NCI-H82 (cell line): ENCODE measurements at regions not wholly inside any gene's neighbourhood (a gene's known extent, or its start where the extent isn't known, plus 50 kb on each side); places are given as distances from the start of the nearest gene placed in this dataset.

Experiments
- DNase-seq: peaks from one replicate; lab custom pipeline; 2025; lab: John Stamatoyannopoulos, UW

DNA sequence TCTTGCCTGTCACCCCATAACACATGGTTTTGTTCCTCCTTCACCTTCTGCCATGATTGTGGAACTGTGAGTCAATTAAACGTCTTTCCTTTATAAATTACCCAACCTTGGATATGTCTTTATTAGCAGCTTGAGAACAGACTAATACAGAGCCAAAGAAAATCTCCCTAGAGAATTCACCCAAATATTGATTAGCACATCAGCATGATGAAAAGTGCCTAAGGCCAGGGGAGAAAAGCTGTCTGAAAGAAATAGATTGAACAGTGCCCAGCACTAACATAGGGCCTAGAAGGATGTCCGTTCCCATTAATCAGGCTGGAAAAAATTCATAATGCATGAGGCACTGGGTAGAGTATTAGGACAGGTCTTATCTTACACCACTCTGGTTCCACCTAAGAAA, 111.9 kb upstream of the CALN1 start:
- DNase-seq, result no peak

DNA sequence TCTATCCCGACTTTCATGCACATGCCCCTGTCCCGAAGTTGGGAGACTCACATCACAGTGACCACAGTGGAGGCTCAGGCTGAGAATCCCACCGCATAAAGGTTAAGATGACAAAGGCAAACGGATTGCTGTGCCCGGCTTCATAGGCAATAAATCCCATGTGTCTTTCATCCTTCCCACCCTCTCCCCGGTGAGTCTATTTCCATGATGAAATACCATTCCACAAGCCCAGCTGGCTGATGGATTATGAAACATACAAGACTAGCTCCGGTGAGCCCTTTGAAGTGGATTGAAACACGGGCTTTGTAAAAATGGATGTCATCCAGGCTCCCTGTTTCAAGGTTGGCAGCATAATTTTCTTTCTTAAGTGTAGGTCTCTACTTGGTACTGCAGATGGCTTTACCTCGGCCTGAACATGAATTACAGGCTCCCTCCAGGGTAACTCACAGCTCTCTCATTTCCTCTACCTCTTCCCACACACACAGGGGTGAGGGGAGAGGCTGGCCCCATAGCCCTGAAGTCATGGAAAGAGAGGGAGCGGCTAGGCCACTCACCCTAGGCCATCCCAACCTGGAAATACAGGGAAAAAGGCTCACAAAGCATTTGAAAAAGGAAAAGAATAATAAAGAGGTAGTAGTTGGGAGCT, 92.0 kb upstream of the CALN1 start:
- DNase-seq, result peak; percentile 57

DNA sequence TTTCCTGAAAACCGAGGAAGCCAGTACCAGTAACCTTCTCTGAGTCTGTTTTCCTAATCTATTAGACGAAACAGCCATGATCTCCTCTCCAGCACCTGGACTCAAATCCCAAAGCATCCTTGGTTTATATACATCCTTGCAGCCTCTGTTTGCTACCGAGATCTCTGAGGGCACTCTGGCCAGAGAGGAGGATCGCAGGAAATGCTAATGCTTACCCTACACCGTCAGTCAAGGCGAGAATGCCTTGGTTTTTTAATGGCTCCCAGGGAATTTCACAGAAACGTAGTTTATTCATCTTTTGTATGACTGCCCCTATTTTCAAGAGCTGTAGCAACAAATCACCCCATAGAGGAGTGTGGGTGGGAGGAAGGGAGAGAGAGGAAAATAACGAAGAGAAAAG, 91.5 kb upstream of the CALN1 start:
- no peak for DNase-seq

DNA sequence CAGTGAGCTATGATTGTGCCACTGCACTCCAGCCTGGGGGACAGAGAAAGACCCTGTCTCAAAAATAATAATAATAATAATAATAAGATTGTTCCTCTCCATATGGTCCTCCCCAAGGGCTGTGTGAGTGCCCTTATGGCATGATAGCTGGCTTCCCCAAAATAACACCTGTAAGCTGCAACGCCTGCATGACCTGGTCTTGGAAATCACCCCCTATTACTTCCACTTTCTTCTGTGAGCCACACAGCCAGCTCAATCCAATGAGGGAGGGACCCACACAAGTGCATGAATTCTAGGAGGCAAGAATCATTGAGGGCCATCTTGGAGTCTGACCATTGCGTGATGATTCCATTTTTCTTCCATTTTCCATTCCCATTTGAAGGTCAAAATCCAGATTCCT, 82.7 kb upstream of the CALN1 start:
- no peak for DNase-seq

DNA sequence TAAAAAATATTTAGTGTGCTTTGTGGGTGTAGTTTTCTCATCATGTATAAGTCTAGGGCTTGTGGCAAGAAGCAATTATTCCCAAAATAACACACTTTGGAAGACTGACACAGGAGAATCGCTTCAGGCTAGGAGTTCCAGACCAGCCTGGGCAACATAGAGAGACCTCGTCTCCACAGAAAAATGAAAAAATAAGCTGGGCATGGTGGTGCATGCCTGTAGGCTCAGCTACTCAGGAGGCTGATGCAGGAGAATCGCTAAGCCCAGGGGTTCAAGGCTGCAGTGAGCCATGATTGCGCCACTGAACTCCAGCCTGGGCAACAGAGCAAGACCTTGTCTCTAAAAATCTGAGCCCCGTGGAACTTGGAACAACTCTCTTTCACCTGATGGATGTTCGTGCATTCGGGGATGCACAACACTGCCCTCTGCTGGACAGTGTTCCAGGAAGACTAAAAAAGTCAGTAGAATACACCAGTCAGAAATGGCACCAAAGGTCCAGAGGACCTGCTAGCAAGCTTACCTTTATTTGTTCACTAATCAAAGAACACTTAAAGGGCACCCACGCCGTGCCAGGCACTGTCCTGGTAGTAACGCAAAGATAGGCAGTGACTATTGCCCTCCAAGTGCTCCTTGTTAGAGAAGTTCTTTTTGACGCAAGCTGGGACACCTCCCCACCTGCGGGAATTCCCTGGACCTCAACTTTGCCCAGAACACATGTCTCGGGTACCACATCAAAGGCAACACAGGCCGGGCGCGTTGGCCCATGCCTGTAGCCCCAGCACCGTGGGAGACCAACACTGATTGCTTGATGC, 81.9 kb upstream of the CALN1 start:
- DNase-seq, result peak; percentile 82

DNA sequence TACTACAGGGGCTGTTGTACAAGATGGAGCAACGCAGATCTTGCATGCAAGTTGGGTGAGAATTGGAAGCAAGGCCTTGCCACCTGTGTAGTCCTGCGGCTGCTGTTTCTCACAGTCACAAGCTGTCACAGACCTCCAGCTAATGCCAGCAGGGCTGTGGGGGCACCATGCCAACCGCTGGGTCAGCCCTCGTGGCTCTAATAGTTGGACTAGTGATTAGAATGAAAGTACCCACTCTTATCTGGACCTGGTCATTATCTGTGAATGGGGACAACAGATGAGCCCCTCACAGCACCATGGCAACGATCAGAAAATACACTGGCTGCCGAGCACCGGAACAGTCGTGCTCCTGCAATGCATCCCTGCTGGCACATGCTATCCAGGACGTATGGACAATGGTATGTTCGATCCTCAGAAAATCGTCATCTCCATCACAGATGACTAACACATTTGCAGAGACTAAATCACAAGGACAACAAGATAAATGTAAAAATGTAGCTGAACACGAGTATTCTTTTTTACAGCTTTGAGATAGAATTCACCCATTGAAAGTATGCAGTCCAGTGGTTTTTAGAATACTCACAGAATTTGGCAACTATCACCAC, 80.4 kb upstream of the CALN1 start:
- no peak for DNase-seq

DNA sequence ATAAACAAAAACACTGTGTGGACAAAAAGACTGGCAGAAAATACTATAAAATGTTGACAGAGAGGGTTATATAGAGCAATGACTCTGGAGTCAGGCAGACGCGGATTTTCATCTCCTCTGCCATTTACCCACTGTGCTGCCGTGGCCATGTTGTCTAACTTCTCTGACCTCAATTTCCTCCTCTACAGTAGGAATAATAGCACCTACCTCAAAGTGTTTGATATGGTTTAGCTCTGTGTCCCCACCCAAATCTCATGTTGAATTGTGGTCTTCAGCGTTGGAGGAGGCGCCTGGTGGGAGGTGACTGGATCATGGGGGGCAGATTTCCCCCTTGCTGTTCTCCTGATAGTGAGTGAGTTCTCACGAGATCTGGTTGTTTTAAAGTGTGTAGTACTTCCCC, 78.2 kb upstream of the CALN1 start:
- DNase-seq, result no peak

DNA sequence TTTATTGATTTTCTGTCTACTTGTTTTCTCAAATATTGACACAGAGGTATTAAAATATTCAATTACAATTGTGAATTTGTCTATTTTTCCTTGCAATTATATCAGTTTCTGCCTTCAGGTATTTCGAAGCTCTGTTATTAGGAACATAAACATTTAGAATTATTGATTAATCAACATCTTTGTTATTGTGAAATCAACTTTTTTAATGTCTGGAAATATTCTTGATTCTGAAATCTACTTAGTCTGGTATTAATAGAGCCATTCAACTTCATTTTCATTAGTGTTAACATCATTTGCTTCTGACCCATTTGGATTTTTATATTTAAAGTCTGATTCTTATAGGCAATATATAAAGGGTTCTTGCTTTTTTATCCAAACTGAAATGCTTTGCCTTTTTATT, 69.8 kb upstream of the CALN1 start:
- DNase-seq, result no peak

DNA sequence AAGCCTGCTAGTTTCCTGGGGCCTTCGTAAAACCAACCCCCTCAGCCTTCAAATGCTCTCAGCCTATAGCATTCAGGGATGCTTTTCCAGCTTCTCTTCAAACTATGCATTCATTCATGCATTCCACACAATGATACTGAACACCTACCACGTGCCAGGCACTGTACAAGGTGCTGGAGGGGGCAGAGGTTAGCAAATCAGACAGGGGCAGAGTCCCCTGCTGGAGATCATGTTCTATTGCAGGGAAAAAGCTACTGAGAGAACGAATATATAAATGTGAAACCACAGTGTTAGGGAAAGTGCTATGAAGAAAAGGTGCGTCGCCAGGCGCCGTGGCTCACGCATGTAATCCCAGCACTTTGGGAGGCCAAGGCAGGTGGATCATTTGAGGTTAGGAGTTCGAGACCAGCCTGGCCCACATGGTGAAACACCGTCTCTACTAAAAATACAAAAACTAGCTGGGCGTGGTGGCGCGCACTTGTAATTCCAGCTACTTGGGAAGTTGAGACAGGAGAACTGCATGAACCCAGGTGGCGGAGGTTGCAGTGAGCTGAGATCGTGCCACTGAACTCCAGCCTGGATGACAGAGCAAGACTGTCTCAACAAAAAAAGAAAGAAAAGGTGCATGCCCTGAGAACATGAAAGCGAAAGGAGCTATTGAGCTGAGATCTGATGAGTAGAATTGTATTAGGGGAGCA, 64.6 kb upstream of the CALN1 start:
- no peak for DNase-seq

DNA sequence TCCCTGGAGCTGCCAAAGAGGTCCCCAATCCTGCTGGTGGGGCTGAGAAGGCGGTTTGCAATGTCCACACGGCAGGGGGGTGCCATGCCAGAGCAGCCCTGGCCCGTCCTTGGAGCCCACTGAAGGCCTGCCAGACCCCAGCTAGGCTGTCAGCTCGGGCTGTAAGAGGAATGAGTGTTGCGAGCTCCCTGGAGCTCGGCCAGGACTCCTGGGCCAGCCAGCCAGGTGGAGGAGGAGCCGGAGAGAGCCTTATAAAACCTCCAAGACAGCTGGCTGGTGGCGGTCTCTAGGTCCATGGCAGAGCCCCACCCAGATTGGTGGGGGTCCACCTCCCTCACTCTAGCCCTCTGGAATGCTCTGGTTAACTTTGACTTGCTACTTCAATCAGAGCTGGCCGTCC, 55.1 kb upstream of the CALN1 start:
- DNase-seq, result no peak

DNA sequence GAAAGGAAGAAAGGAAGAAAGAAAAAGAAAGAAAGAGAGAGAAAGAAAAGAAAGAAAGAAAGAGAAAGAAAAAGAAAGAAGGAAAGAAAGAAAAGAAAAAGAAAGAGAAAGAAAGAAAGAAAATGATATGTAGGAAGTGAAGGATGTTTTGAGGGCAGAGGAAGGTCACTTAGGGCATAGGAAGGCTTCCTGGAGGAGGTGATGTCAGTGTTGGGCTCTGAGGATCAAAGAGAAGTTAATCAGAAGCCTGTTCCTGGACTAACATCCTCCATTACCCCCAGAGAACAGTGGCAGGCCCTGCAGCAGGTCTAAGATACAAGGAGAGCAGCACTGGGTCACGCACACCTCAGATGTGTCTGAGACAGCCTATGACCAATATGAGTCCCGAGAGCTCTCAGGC, 54.7 kb upstream of the CALN1 start:
- DNase-seq, result no peak

DNA sequence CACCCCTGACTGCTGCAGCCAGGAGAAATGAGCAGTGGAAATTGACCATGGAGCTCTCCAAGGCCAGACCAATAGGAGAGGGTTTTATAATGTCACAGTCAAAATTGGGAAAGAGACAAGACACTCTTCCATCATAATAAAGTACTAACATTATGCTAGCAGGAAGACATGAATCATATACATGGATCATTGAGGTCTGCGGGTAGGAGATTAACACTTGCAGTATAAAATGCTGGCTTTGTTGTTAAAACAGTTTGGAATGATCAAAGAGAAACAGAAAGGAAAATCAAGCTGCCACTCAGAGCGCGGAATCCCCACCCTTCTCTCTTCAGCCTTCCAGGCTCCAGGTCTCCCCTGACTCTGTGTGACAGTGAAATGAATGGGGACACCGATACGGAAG, 53.4 kb upstream of the CALN1 start:
- DNase-seq, result no peak

DNA sequence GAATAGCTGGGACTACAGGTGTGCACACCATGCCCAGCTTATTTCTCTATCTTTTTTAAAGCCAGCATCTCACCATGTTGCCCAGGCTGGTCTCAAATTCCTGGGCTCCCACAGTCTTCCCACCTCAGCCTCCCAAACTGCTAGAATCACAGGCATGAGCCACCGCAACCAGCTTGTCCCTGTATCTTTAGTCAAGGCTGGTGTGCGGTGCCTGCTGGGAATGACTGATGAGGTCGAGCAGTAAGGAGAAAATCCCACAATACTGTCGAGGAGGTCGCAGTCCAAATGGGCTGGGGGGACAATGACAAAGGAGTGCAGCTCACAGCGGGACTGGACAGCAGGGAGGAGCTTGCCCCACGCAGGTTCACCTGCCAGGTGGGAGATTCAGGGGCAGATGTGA, 50.2 kb upstream of the CALN1 start:
- DNase-seq, result no peak
